ENCODE measurements at regions not wholly inside any gene's neighbourhood (a gene's known extent, or its start where the extent isn't known, plus 50 kb on each side); places are given as distances from the start of the nearest gene placed in this dataset.

DNA sequence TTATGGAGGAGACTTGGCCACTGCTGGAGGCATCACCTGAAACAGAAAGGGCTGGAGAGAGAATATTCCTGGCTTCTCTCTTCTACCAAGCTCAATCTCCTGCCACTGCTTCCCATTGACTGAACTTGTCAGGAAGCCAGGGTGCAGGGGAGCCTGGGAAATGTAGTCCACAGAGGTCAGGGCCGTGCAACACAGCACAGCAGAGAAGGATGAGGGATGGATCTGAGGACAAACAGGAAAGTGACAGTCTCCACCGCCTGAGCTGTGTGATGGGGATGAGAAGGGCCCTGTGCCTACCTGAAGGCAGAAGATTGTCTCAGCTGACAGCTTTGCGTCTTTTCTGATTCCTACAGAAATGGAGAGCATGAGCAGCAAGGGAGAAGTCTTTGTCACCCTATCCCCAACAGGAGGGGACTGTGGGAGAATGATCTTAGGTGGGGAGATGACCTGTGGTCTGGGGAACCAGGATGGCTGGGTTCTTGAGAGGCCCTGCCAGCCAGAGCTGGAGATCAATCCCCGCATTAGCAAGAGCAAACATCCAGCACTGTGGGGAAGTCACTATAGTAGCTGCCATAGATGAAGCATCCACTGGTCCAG is 114.2 kb downstream of the SNX5 start:
- TF ChIP-seq CTCF (IDR thresholded peaks at IDR 0.05; ENCODE audit: control extremely low read depth in 1 of 3, insufficient read depth in 1 of 3, low read depth in 1 of 3, low read length in 3 of 3) (no peak), POLR2A (IDR thresholded peaks at IDR 0.05; ENCODE audit: control extremely low read depth in 1 of 2, low read depth in 2 of 2, low read length in 2 of 2) (no peak), RAD21 (IDR thresholded peaks at IDR 0.05 in 1 of 2, conservative IDR thresholded peaks at IDR 0.05 in 1 of 2; ENCODE audit: low read depth in 2 of 2, low read length in 2 of 2) (no peak)

Measured in H1 (cell line).